Spleen (tissue), 7 donors: ENCODE measurements at regions not wholly inside any gene's neighbourhood (a gene's known extent, or its start where the extent isn't known, plus 50 kb on each side); places are given as distances from the start of the nearest gene placed in this dataset.

Experiments
- POLR2A ChIP-seq, 3 donors: fragments of 450-650 bp; IDR thresholded peaks; one replicate each; pipeline ENCODE4 v1.5.1; 2017; ENCODE audit warnings: antibody characterized with exemption in 3 of 3, mild to moderate bottlenecking in 1 of 3
- TF ChIP-seq, protein P1 (sequence below), 11 experiments: fragments of 200-600 bp in 7 of 11; fragments of 450-650 bp in 4 of 11; sonication (generic) in 4 of 11; IDR thresholded peaks in 8 of 11; conservative IDR thresholded peaks in 3 of 11; 1 replicate in 7 of 11; 2 replicates in 4 of 11; pipeline versions ENCODE4 v1.4.0 to v1.8.0; 2016 to 2021; ENCODE audit warnings: antibody characterized with exemption in 11 of 11, inconsistent platforms in 4 of 11, mild to moderate bottlenecking in 1 of 11
- donor health status: DM: no; HTN: no; CAD: no; lungs with moderate emphysema.
- donor health status: DM: no; HTN: no; CAD: no.
- donor health status: DM: no; HTN: no; CAD: no.

DNA sequence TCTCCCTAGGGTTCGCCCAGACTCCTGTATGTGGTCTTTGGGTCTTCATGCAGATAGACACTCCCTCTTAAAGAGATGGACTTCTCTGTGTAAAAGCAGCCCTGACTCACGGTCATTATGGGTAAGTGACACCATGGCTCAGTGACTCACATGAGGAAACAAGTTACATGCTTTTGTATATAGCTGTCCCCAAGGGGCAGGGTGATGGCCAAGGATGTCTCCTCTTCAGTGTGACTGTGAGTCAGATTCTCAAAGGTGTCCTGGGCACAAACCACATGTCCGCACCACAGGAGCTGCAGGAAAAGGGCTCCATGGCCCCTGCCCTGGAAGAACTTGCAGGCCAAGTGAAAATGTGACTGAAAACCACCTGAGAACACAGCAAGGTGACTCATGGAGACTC is 380.4 kb downstream of the NPHP4 start:
- TF ChIP-seq, protein P1, sequence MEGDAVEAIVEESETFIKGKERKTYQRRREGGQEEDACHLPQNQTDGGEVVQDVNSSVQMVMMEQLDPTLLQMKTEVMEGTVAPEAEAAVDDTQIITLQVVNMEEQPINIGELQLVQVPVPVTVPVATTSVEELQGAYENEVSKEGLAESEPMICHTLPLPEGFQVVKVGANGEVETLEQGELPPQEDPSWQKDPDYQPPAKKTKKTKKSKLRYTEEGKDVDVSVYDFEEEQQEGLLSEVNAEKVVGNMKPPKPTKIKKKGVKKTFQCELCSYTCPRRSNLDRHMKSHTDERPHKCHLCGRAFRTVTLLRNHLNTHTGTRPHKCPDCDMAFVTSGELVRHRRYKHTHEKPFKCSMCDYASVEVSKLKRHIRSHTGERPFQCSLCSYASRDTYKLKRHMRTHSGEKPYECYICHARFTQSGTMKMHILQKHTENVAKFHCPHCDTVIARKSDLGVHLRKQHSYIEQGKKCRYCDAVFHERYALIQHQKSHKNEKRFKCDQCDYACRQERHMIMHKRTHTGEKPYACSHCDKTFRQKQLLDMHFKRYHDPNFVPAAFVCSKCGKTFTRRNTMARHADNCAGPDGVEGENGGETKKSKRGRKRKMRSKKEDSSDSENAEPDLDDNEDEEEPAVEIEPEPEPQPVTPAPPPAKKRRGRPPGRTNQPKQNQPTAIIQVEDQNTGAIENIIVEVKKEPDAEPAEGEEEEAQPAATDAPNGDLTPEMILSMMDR (IDR thresholded peaks at IDR 0.05 in 8 of 11, conservative IDR thresholded peaks at IDR 0.05 in 3 of 11): no peak
- TF ChIP-seq POLR2A (IDR thresholded peaks at IDR 0.05): no peak
